Neural crest cell (in vitro differentiated cells): ENCODE measurements at regions not wholly inside any gene's neighbourhood (a gene's known extent, or its start where the extent isn't known, plus 50 kb on each side); places are given as distances from the start of the nearest gene placed in this dataset.

Experiments
- DNase-seq: peaks from one replicate; pipeline ENCODE4 v3.0.0; 2021; ENCODE audit warnings: low read depth, mixed read lengths, low spot score
- H3K27ac Mint-ChIP-seq: one replicate; pipeline ENCODE4 v1.8.0; 2021; ENCODE audit warnings: mild to moderate bottlenecking, mixed read lengths; ENCODE audit not compliant: unreplicated experiment
- H3K27me3 Mint-ChIP-seq: 2 replicates; pipeline ENCODE4 v1.8.0; 2021; ENCODE audit warnings: low read depth, mild to moderate bottlenecking, mixed read lengths
- H3K36me3 Mint-ChIP-seq: 2 replicates; pipeline ENCODE4 v1.8.0; 2021; ENCODE audit warnings: low read depth, mild to moderate bottlenecking, mixed read lengths
- H3K4me1 Mint-ChIP-seq: 2 replicates; pipeline ENCODE4 v1.8.0; 2021; ENCODE audit warnings: mixed read lengths
- H3K4me3 Mint-ChIP-seq: one replicate; pipeline ENCODE4 v1.8.0; 2021; ENCODE audit warnings: mild to moderate bottlenecking, mixed read lengths
- H3K9me3 Mint-ChIP-seq: 2 replicates; pipeline ENCODE4 v1.8.0; 2021; ENCODE audit warnings: mixed read lengths
- CTCF ChIP-seq: fragments of 200-600 bp; sonication (generic); conservative IDR thresholded peaks from 2 replicates; pipeline ENCODE4 v1.5.0; 2021; ENCODE audit warnings: antibody characterized with exemption, mild to moderate bottlenecking

GRCh38 chr7:125061-125475 lies 67.3 kb upstream of the FAM20C start:
- peaks cover 8% of the 10 kb centered on the region for H3K4me1 Mint-ChIP-seq
- no peak for DNase-seq
- no peaks in the 10 kb centered on the region for H3K36me3 Mint-ChIP-seq
- no peak for TF ChIP-seq CTCF
- no peaks in the 10 kb centered on the region for H3K9me3 Mint-ChIP-seq
- no peak overlapping the region for H3K27ac Mint-ChIP-seq
- no peak overlapping the region for H3K4me3 Mint-ChIP-seq
- H3K27me3 Mint-ChIP-seq = peaks cover 7% of the 10 kb centered on the region

GRCh38 chr7:125661-126060 lies 66.7 kb upstream of the FAM20C start:
- no peaks in the 10 kb centered on the region for H3K36me3 Mint-ChIP-seq
- no peaks in the 10 kb centered on the region for H3K9me3 Mint-ChIP-seq
- H3K27ac Mint-ChIP-seq = no peak overlapping the region
- H3K27me3 Mint-ChIP-seq = peaks cover 6% of the 10 kb centered on the region
- H3K4me1 Mint-ChIP-seq = peaks cover 8% of the 10 kb centered on the region
- no peak for DNase-seq
- H3K4me3 Mint-ChIP-seq = no peak overlapping the region
- no peak for TF ChIP-seq CTCF

GRCh38 chr7:126368-126767 lies 66.0 kb upstream of the FAM20C start:
- Mint-ChIP-seq H3K9me3 (no peaks in the 10 kb centered on the region), H3K27me3 (peaks cover 2% of the 10 kb centered on the region), H3K4me1 (peaks cover 8% of the 10 kb centered on the region), H3K27ac (no peak overlapping the region), H3K36me3 (no peaks in the 10 kb centered on the region), H3K4me3 (no peak overlapping the region)
- no peak for TF ChIP-seq CTCF
- no peak for DNase-seq

- no peak overlapping the region for H3K27ac Mint-ChIP-seq
- no peak for TF ChIP-seq CTCF
- DNase-seq = no peak
These were observed 65.2 kb upstream of the FAM20C start for GRCh38 chr7:127064-127598.

GRCh38 chr7:128171-129080 lies 63.9 kb upstream of the FAM20C start:
- DNase-seq = no peak
- Mint-ChIP-seq H3K4me1 (peaks cover 7% of the 10 kb centered on the region), H3K27me3 (no peaks in the 10 kb centered on the region), H3K4me3 (no peak overlapping the region), H3K9me3 (no peaks in the 10 kb centered on the region), H3K36me3 (no peaks in the 10 kb centered on the region), H3K27ac (no peak overlapping the region)
- no peak for TF ChIP-seq CTCF

More at GRCh38 chr7:127064-127598, 65.2 kb upstream of the FAM20C start:
- peaks cover 8% of the 10 kb centered on the region for H3K4me1 Mint-ChIP-seq
- no peaks in the 10 kb centered on the region for H3K36me3 Mint-ChIP-seq
- H3K27me3 Mint-ChIP-seq = no peaks in the 10 kb centered on the region
- no peaks in the 10 kb centered on the region for H3K9me3 Mint-ChIP-seq
- no peak overlapping the region for H3K4me3 Mint-ChIP-seq
